ENCODE measurements at regions not wholly inside any gene's neighbourhood (a gene's known extent, or its start where the extent isn't known, plus 50 kb on each side); places are given as distances from the start of the nearest gene placed in this dataset.

- H3K27me3 ChIP-seq (ENCODE audit: control insufficient read depth in 4 of 4, insufficient read depth in 4 of 4, low read length in 3 of 4), result peaks cover 0 to 5% (median 1%) of the 10 kb centered on the region in 4 donors
- 43% methylated on average over 3 of the region's 3 CpGs for WGBS
- DNase-seq (ENCODE audit: low spot score), result no peak
- no peak overlapping the region for H3K27ac ChIP-seq (ENCODE audit: low read depth in 1 of 2, low read length in 2 of 2)
- no peaks in the 10 kb centered on the region for H3K9me3 ChIP-seq (ENCODE audit: control insufficient read depth in 4 of 4, low read length in 3 of 4)
- H3K9ac ChIP-seq (ENCODE audit: low read depth in 1 of 2, low read length in 2 of 2), result no peak overlapping the region
- H3K4me1 ChIP-seq (ENCODE audit: control insufficient read depth in 4 of 4, insufficient read depth in 4 of 4, low read length in 3 of 4), result no peaks in the 10 kb centered on the region
- no peak for TF ChIP-seq ATF3 (IDR thresholded peaks at IDR 0.05)
- TF ChIP-seq EGR1 (IDR thresholded peaks at IDR 0.05; ENCODE audit: low read depth in 2 of 2), result no peak
- TF ChIP-seq ZBTB33 (IDR thresholded peaks at IDR 0.05), result no peak
- TF ChIP-seq HNF4G (IDR thresholded peaks at IDR 0.05), result no peak
- TF ChIP-seq SP1 (IDR thresholded peaks at IDR 0.05), result no peak
- TF ChIP-seq GABPA (IDR thresholded peaks at IDR 0.05 in 1 of 2, conservative IDR thresholded peaks at IDR 0.05 in 1 of 2), result no peak
- no peak for TF ChIP-seq JUND (IDR thresholded peaks at IDR 0.05)
- no peak for TF ChIP-seq REST (IDR thresholded peaks at IDR 0.05)
- no peak for TF ChIP-seq HNF4A (conservative IDR thresholded peaks at IDR 0.05)
- TF ChIP-seq MAX (IDR thresholded peaks at IDR 0.05), result no peak
- no peak for TF ChIP-seq FOXA1 (IDR thresholded peaks at IDR 0.05)
- no peak for TF ChIP-seq CTCF (IDR thresholded peaks at IDR 0.05; ENCODE audit: low read depth, low read length, missing input control)
- TF ChIP-seq YY1 (IDR thresholded peaks at IDR 0.05), result no peak
- no peak for TF ChIP-seq RAD21 (IDR thresholded peaks at IDR 0.05)
- no peak for TF ChIP-seq TAF1 (conservative IDR thresholded peaks at IDR 0.05)
- no peak for TF ChIP-seq RXRA (IDR thresholded peaks at IDR 0.05)
- H3K4me3 ChIP-seq (ENCODE audit: low read depth in 1 of 3, low read length in 3 of 3), result no peak overlapping the region
- no peaks in the 10 kb centered on the region for H3K36me3 ChIP-seq (ENCODE audit: control insufficient read depth in 4 of 4, insufficient read depth in 3 of 4, low read depth in 1 of 4, low read length in 3 of 4)
Observed at GRCh38 chr14:87868920-87869319, 124.1 kb downstream of the GALC start.

- H3K4me3 ChIP-seq (ENCODE audit: low read depth in 1 of 3, low read length in 3 of 3), result no peak overlapping the region
- 83% methylated on average over 3 of the region's 3 CpGs for WGBS
- no peak overlapping the region for H3K27ac ChIP-seq (ENCODE audit: low read depth in 1 of 2, low read length in 2 of 2)
- peaks cover 0 to 2% (median 0%) of the 10 kb centered on the region in 4 donors for H3K27me3 ChIP-seq (ENCODE audit: control insufficient read depth in 4 of 4, insufficient read depth in 4 of 4, low read length in 3 of 4)
- H3K9me3 ChIP-seq (ENCODE audit: control insufficient read depth in 4 of 4, low read length in 3 of 4), result no peaks in the 10 kb centered on the region
- H3K36me3 ChIP-seq (ENCODE audit: control insufficient read depth in 4 of 4, insufficient read depth in 3 of 4, low read depth in 1 of 4, low read length in 3 of 4), result no peaks in the 10 kb centered on the region
- TF ChIP-seq NR2F2 (IDR thresholded peaks at IDR 0.05) (no peak), SP1 (IDR thresholded peaks at IDR 0.05) (no peak), RAD21 (IDR thresholded peaks at IDR 0.05) (no peak), YY1 (IDR thresholded peaks at IDR 0.05) (no peak), MAX (IDR thresholded peaks at IDR 0.05) (no peak)
- no peaks in the 10 kb centered on the region for H3K4me1 ChIP-seq (ENCODE audit: control insufficient read depth in 4 of 4, insufficient read depth in 4 of 4, low read length in 3 of 4)
- no peak for DNase-seq (ENCODE audit: low spot score)
- no peak overlapping the region for H3K9ac ChIP-seq (ENCODE audit: low read depth in 1 of 2, low read length in 2 of 2)
Observed at GRCh38 chr14:87866116-87866515, 126.9 kb downstream of the GALC start.
